GM18909 (cell line): ENCODE measurements at regions not wholly inside any gene's neighbourhood (a gene's known extent, or its start where the extent isn't known, plus 50 kb on each side); places are given as distances from the start of the nearest gene placed in this dataset.
"Not testable (repeated sequence)": the region's sequence is repeated elsewhere in the genome, so short reads cannot be mapped to it uniquely, and the experiment has no call there.

Experiments
- ATAC-seq: cut with Tn5 transposase; IDR thresholded peaks from one replicate; pipeline ENCODE4 v1.9.1; 2021; ENCODE audit warnings: mild to moderate bottlenecking; ENCODE audit not compliant: unreplicated experiment, poor library complexity

DNA sequence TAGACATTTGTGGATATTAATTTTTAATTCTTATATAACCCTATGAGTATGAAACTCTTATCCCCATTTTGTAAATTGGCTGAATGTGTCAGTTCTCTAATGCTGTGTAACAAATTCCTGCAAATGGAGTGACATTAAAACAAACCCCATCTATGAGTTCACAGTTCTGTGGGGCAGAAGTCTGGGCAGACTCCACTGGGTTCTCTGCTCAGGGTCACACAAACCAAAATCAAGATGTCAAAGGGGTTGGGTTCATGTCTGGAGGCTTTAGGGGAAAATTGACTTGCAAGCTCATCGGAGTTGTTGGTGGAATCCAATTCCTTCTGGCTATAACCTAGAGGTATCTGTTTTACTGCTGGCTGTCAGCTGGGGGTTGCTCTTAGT, 301.6 kb upstream of the PLGLB2 start:
- ATAC-seq, result not testable (repeated sequence)

DNA sequence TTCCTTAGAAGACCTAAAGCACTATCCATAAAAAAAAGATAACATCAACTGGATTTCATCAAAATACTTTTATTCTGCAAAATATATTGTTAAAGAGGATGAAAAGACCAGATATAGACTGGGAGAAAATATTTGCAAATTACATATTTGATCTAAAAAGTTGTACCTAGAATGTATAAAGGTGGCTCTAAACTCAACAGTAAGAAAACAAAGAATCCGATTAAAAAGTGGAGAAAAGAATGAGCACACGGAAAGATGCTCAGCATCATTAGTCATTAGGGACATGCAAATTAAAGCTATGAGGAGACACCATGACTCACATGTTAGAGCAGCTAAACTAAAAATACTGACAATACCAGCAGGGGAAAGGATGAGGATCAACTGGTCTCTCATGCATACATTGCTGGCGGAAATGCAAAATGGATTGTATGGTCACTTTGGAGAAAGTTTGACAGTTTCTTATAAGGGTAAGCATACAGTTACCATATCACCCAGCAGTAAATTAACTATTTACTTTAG, 298.4 kb upstream of the PLGLB2 start:
- peak; percentile 60 for ATAC-seq

DNA sequence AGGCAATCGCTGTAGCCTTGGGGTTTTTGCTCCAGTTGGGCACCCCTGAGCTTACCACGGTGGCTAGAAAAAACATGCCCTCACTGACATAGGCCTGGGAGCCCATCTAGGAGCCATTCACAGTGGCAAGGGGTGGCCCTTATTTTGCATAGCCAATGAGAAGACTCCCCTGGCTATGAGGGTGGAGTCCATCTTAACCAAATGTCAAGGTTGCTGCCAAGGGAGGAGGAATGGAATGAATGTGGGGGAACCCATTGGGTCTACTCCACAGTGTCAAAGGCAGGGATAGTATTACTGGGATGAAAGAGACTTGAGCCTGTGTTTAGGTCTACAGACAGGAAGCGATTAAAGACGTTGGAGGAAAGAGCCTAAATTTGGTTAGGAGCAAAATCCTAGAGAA, 295.7 kb upstream of the PLGLB2 start:
- ATAC-seq, result not testable (repeated sequence)

DNA sequence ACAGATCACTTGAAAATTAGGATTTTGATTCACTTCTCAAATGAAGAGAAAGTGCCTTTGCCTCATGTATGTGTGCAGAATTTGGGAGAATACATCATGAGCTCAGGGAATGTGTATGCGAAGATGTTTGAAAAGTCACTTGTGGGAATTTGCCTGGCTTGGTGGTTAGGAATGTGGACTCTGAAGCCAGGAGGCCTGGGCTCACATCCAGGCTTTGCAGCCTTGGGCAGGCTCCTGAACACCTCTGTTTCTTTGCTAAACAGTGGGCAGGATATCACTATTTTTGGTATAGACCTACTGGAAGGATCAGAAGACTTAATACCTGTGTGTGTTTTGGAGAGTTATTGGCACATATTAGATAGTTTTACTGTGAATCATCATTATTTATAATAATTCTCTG, 295.0 kb upstream of the PLGLB2 start:
- not testable (repeated sequence) for ATAC-seq

DNA sequence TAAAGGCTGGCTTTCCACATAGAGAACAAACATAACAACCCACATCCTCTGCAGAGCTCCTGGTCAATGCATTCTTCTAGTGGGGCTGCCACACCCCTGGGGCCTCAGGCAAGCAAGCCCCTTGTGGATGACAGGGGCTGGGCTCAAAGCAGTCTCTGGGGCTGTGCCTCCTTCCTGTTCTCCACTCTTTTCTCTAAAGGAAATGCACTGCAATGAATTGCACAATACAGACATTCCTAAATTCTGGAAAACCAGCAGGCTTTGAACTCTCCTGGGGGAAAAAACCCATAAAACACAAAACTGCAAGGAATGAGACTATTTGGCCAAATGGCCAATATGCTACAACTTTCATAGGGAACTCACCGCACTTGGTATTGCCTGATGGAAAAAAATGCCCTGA, 293.9 kb upstream of the PLGLB2 start:
- not testable (repeated sequence) for ATAC-seq

DNA sequence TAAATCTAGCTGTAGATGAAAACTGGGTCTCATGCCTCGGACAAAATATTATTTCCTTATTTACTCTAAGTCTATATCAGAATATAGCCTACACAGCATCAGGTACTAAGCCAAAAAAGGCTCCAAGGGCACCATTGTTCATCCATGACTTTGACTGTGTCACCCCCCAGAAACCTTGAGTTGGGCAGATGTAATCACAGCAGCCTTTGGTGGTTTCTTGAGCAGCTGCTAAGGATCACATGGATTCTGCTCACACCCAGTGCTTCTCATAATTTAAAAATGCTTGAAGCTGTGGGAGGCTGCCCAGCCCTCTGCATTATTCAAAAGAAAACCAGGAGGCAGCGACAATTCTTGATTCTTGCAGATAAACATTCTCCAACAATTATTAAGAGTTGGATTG, 293.5 kb upstream of the PLGLB2 start:
- ATAC-seq, result not testable (repeated sequence)

DNA sequence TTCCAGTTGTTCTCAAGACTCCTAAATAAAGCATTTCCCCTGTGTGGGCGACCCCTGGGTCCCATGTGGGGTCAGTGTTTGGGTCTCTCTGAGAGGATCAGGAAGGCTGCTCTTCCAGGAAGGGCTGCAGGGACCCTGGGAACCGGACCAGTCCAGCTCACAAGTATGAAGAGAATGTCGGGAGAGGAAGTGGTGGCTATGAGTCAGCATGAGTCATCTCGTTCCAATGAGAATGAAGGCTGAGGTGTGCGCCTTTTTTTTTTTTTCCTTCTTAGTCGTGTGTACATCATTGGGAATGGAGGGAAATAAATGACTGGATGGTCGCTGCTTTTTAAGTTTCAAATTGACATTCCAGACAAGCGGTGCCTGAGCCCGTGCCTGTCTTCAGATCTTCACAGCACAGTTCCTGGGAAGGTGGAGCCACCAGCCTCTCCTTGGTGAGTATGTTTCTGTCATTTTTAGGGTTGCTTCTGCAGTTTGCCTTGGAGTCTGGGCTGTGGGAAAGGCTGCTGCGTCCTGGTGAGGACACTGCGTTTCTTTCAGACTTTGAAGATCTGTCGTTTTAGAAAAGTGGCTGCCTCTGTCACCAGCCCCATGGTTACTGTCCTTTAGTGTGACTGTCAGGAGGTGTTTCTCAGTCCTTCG, 292.6 kb upstream of the PLGLB2 start:
- peak; percentile 62 for ATAC-seq

DNA sequence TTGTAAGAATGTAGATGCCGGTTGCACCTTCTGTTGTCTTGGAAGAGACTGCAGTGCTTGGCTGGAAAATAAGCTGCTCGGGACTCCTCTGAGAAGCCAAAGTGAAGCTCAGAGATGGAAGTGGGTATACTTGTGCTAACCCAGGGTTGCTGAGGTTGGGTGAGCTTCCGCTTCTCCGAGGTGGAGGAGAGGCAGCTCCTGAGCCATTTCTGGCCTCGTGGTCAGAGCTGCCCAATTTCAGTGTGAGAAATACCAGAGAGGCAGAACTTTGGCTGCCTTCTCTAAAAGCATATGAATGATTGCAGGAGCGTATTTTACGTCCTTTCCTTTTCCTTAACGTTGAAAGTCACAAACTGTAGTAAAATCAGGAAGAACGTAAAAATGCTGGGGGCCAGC, 292.0 kb upstream of the PLGLB2 start:
- peak; percentile 46 for ATAC-seq

DNA sequence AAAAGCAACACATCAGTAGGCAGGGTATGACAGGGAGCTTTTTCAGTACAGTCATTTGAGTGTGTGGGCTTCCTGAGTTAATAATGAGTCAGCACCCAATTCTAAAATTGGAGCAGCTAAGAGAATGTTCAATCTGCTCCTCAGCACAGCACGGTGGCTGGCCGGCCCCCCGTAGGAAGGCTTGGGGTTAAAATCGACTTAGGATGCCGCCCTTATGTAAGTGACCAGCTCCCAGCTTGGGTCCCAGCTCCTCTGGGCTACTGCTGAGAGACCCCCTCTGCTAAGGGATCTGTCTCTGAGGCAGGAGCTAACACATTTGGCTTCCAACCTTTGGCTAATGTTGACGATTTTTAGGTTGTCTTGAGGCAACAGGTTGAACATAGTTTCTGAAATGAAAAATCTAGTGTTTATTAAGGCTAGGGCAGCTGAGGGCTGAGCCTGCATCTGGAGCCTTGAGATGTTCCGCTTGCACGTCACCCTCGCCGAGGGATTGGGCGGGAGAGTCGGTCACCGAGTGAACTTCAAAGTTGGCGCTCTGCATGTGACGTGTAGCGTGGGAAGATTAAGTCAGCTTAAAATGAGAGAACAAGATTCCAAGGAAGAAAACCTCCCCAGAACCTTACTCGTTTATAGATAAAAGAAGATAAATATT, 291.3 kb upstream of the PLGLB2 start:
- ATAC-seq, result peak; percentile 75

DNA sequence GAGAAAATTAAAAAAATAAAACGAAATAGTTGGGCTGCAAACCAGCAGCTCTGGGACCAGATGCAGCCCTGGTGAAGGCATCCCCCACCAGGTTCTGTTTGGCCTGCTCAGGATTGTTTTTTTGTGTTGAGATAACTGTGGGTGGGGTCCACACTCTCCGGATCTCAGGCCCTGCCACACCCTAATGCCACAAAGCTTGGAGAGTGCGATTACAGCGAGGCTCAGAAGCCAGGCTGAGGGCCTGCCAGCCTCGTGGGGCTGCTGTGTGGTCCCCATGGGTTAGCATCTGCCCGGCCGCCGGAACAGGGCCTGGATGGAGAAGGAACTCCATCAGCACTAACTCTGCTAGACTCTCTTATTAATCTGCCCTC, 290.8 kb upstream of the PLGLB2 start:
- ATAC-seq, result not testable (repeated sequence)

DNA sequence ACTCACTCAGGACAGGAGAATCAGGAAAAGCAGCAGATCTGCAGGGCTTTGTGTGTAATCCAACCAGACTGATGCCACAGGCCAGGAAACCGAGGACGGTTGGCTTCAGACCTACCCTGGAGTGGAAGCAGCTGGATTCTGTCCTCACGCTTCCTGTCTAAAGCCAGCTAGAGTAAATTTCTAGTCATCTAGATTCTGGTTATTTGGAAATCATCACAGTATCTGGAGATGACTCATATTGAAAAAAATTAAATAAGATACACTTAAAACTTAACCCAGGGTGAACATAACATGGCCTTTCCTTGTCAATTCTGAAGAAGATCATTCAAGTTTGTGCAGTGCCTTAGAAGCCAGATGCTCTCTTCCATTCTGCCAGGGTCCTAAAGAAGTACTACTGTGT, 288.9 kb upstream of the PLGLB2 start:
- not testable (repeated sequence) for ATAC-seq

DNA sequence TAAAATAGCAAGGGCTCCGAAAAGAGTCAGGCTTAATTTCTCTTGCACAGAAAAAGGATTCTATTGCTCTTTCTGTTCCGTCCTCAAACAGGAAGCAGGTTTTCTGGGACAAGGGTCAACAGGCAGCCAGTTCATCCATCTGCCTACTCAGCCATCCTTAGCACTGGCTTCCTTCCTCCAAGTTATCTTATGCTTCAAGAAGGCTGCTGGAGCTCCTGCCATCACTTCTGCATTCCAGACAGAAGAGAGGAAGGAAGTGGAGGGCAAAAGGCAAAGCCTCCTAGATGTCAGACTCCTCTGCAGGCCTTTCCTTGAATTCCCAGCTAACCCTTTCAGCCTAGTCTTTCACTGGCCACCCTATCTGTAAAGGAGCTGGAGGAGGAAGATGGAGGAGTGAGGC, 287.8 kb upstream of the PLGLB2 start:
- ATAC-seq, result not testable (repeated sequence)

DNA sequence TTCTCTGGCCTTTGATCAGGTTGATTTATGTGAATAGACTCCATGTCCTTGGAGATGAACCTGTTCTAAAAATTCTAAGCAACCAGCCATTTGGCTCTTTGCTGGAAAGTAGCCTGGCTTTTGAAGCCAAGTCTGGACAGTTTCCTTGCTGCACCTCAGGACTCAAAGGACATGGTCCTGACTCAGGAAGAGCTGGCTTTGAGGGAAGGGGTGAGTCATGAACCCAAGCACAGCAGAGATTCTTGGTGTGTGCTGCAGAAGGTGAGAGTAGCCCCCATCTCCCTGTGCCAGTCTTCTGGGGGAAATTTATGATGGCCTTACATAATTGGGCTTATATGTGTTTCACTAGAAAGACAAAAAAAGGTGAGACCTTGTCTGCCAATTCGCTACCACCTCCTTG, 287.2 kb upstream of the PLGLB2 start:
- ATAC-seq, result not testable (repeated sequence)

DNA sequence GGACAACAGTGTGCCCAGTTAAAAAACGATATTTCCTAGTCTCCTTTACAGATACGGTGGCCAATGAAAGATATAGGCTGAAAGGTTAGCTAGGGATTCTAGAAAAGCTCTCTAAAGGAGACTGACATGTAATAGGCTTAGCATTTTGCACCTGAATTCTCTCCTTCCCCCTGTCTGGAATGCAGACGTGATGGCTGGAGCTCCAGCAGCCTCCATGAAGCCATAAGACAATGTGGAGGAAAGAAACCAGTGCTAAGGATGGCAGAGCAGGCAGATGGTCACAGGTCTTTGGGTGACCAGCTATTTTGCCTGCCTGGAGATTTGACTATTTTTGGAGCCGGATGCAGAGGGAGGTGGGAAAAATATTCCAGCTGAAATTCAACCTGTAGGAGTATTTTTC, 286.2 kb upstream of the PLGLB2 start:
- ATAC-seq, result not testable (repeated sequence)

DNA sequence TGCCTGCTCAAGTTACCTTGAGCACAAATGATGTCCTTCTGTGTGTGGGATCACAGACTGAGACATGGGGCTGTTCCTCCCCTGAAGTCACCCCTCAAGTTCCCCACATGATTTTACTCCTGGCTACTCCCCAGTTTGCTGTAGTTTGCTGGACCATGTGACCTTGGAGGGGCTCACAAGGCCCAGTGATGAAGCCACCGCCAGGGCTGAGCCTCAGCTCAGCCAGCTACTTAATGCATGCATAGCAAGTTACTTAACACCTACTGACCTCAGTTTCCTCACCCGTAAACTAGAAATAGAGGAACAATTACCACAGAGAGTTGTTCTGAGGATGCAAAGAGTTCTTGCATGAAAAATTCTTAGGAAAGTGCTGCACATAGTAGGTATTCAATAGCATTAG, 283.7 kb upstream of the PLGLB2 start:
- ATAC-seq, result not testable (repeated sequence)

DNA sequence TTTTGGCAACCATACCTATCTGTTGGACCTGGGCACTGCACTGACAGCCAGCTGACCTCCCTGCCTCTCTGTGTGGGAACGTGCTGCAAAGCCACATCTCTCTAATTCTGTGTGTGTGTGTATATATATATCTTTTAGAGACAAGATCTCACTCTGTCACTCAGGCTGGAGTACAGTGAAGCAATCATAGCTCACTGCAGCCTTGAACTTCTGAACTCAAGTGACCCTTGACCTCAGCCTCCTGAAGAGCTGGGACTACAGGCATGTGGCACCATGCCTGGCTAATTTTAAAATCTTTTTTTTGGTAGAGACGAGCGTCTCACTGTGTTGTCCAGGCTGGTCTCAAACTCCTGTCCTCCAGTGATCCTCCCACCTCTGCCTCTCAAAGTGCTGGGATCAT, 282.2 kb upstream of the PLGLB2 start:
- not testable (repeated sequence) for ATAC-seq

DNA sequence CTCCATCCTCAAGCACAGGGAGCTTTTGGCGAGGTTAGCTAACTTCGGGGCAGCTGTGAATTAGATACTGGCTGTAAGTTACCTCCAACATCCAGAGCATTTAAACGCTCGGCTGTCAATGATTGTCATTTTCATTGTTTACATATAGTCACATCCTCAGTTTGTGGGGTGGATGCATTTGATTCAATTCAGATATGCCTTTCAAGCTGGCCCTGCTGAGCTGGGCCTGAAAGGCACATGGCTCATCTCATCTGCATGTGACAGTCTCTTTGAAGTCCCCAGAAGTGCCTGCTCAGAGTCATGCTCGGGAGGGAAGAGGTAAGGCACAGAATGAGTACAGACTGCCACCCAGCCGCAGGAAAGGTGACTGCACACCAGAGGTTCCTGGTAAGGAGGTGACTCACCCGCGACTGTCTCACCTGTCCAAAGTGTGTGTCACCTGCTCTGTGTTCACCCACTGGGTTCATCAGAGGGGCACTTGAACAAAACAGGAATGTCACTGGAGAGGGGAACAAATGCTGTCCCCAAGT, 281.2 kb upstream of the PLGLB2 start:
- ATAC-seq, result peak; percentile 54

DNA sequence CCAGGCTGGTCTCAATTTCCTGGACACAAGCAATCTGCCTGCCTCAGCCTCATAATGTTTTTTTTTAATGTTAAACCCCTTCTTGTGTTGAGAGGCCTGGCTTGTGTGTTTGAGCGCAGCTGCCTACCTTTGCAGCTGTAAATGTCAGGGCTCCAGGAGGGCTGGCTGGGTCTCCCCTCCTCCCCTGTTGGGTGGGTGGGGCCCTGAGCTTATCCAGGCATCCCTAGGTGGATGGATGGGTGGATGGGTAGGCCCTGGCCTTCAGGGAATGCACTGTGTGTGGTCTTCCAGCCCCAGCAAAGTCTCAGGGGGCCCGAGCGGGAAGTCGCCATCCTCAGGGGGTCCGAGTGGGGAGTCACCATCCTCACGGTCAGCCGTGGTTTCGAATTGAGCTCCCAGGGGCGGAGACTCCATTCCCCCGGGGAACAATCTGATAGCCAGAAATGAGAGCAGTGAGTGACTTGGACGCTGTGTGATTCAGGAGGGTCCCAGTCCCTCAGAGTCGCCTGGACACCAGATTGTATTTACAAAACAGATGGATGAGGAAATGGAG, 279.4 kb upstream of the PLGLB2 start:
- not testable (repeated sequence) for ATAC-seq

DNA sequence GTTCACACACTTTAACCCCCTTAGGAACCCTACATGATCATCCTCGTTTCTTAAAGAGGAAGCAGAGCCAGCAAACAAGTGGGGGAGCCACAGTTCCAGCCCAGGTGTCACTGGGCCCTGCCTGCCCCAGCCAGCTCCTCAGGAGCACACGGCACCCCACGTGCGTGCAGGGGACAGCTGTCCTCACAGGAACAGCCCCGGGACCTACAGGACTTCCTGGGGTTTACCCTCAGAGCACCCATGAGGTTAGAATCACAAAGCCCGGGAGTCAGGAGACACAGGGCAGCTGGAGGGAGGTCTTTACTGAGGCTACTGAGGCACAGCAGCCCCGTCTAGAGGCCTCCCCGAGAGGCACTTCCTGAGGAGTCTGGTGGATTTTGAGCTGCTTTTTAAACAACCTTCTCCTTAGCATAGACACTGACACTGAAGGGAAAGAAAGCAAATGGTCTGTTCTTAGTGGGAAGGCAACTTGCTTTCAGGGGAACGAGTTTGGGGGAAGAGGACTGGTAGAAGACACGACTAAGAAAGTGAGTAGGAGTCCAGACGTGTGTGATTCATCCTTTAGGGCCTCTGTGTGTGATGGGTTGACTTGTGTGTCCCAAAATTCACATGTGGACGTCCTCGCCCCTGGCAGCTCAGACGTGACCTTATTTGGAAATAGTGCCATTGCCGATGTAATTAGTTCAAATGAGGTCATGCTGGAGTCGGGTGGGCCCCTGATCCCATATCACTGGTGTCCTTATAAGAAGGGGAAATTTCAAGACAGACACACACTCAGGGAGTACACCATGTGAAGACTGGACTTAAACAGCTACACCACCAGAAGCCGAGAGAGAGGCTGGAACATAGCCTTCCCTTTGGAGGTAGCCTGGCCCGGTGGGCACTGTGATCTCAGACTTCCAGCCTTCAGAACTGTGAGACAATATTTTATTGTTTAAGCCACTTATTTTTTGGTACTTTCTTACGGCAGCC, 278.4 kb upstream of the PLGLB2 start:
- peak; percentile 45 for ATAC-seq
